GM12872 (cell line): ENCODE measurements at regions not wholly inside any gene's neighbourhood (a gene's known extent, or its start where the extent isn't known, plus 50 kb on each side); places are given as distances from the start of the nearest gene placed in this dataset.

Experiments
- TF ChIP-seq, protein P1 (sequence below): IDR thresholded peaks from 3 replicates; pipeline ENCODE4 v1.5.1; 2011; ENCODE audit warnings: low read depth, mild to moderate bottlenecking, low read length, moderate library complexity; ENCODE audit not compliant: insufficient read depth

DNA sequence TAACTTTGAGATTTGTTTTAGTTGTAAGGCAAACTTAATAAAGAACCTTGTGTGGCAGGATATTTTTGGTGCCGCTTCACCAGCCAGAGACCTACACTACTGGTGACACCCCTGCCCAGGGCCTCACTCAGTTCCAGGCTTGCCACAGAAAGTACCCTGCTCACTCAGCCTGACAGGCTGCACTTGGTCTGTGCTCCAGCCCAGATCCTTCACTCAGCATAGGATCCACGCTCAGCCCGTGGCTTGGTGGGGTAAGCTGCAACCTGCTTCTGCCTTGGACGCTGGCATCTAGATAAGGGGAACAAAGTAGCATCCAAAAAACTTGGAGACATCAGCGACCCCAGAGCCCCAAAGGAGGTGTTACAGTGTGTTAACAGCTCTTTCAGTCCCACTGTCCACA, 825.5 kb downstream of the EPHA3 start:
- TF ChIP-seq, protein P1, sequence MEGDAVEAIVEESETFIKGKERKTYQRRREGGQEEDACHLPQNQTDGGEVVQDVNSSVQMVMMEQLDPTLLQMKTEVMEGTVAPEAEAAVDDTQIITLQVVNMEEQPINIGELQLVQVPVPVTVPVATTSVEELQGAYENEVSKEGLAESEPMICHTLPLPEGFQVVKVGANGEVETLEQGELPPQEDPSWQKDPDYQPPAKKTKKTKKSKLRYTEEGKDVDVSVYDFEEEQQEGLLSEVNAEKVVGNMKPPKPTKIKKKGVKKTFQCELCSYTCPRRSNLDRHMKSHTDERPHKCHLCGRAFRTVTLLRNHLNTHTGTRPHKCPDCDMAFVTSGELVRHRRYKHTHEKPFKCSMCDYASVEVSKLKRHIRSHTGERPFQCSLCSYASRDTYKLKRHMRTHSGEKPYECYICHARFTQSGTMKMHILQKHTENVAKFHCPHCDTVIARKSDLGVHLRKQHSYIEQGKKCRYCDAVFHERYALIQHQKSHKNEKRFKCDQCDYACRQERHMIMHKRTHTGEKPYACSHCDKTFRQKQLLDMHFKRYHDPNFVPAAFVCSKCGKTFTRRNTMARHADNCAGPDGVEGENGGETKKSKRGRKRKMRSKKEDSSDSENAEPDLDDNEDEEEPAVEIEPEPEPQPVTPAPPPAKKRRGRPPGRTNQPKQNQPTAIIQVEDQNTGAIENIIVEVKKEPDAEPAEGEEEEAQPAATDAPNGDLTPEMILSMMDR, result no peak

DNA sequence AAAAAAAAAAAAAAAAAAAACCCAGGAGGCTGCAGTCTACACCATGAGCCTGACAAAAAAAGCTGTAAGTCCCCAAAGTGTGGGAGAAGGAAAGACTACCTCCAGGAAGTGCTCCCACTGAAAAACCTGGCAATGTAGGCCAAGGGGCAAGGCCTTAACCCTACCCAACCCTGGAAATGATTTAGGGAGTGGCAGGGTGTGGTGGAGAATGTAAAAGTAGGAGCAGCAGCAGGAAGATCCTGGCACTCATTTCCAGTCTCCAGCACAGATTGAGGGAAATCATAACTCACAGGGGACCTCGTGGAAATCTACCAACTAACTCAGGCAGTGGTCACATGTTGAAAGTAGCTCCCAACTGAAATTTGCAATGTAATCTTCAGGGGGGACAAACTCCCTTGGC, 839.5 kb downstream of the EPHA3 start:
- TF ChIP-seq, protein P1, result no peak

DNA sequence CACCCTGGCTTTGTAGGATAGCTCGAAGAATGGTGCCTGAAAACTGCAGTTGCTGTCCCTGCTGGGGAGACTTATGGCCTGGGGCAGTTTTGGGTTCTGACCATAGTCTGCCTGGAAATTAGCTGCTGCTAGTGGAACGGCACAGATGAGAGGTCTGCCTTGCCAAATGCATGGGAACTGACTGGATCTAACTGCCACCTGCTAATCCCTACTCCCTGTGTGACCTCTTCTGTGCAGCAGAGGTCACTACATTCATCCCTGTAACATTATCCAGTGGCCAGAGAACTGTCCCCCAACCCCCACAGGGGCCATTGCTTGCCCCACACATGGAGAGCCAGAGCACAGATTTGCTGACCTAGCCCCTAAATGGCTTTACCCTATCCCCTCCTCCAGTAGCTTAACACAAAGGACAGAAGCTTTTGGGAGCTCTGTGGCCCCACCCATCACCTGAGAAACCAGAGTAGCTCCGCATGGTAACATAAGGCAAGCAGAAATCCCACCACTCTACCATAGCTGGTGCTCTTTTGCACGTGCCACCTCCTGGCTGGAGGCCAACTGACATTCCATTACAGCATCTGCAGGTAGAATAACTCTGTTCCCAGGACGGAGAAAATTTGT, 840.0 kb downstream of the EPHA3 start:
- TF ChIP-seq, protein P1, result no peak

DNA sequence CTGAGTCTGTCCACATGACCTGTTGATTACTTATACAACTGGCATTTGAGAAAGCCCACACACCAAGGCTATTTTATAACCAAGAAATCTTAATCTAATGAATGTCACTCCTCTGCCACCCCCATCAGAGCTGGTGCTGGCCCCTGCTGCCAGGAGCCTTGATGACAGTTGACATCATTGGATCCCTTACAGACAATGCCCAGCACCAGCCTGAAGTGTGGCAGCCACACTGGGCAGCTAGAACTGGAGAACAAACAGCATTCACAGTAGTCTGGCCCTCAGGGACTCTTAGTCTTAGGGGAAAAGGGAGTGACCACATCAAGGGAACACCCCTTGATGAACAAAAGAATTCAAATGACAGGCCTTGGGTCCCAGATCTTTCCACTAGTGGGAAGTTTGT, 840.6 kb downstream of the EPHA3 start:
- TF ChIP-seq, protein P1, result no peak

DNA sequence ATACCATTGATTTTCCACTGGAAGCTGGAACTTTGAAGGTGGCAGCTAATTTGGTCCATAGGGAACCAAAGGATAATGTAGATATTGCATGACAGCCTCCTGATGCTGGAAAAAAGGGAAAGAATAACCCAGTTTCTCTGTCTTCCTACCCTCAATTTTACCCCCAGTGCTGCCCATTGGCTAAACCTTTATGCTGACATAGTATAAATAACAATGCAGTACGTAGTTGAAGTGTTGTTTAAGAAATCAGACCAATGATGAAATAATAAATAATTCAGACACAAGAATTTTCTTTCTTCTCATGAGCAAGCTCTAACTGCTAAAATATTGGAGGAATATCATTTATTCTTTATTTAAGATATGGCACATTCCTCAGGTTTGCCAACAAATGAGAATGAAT, 843.4 kb downstream of the EPHA3 start:
- TF ChIP-seq, protein P1, result no peak

DNA sequence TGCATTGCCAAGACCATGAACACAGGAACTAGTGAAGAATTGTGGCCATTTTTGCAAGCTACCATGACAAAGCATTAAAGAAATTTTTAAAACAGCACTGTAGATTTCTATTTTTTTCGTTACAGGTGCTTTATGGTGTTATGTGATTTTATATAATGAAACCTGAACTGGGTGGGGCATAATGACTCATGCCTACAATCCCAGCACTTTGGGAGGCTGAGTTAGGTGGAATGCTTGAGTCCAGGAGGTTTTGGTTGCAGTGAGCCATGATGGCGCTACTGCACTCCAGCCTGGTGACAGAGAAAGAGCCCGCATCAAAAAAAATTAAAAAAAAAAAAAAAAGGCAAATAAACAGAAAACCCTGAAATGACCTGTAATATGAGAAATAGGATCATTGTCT, 846.7 kb downstream of the EPHA3 start:
- TF ChIP-seq, protein P1, result no peak

DNA sequence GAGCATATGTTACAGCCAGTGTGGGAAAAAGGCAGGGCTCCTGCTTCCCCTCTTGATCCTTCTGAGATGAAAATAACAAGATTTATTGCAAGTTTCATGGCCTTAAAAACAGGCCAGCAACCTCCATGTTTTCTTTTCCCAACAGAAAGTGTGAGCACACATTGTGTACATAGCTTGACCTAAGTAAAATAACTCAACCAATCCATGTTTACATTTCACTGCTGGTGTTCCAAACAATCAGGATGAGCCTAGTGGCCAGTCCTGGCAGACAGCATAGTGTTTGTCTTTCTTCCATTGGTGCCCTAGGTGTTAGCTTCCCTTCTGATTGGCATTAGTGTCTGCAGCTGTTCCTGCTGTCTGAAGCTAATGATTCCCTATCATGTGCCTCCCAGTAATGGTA, 847.7 kb downstream of the EPHA3 start:
- TF ChIP-seq, protein P1, result no peak
